Osteoblast (primary cell): ENCODE measurements at regions not wholly inside any gene's neighbourhood (a gene's known extent, or its start where the extent isn't known, plus 50 kb on each side); places are given as distances from the start of the nearest gene placed in this dataset.

Experiments used
- DNase-seq: peaks from one replicate; pipeline ENCODE4 v3.0.0; 2011; ENCODE audit warnings: low spot score, mixed read lengths; ENCODE audit not compliant: insufficient read length; ENCODE audit errors: missing footprints
- H2AFZ ChIP-seq: 2 replicates; pipeline ENCODE4 v1.6.0; 2011; ENCODE audit warnings: mild to moderate bottlenecking, low read length
- H3K27ac ChIP-seq: 2 replicates; pipeline ENCODE4 v1.5.1; 2011; ENCODE audit warnings: mild to moderate bottlenecking, low read depth, low read length, moderate library complexity
- H3K27me3 ChIP-seq: 2 replicates; pipeline ENCODE4 v1.6.0; 2012; ENCODE audit warnings: mild to moderate bottlenecking, control low read depth, inconsistent platforms, low read length, moderate library complexity; ENCODE audit not compliant: insufficient read depth
- H3K36me3 ChIP-seq: 2 replicates; pipeline ENCODE4 v1.5.1; 2011; ENCODE audit warnings: mild to moderate bottlenecking, low read length, control low read depth, moderate library complexity; ENCODE audit not compliant: insufficient read depth
- H3K4me1 ChIP-seq: 2 replicates; pipeline ENCODE4 v1.5.1; 2011; ENCODE audit warnings: mild to moderate bottlenecking, low read length, control low read depth, moderate library complexity; ENCODE audit not compliant: insufficient read depth
- H3K4me2 ChIP-seq: 2 replicates; pipeline ENCODE4 v1.6.0; 2011; ENCODE audit warnings: mild to moderate bottlenecking, low read length; ENCODE audit not compliant: insufficient read depth
- H3K4me3 ChIP-seq: fragments of 200-600 bp; sonication (generic); 3 replicates; pipeline ENCODE4 v1.5.1; 2012; ENCODE audit warnings: mild to moderate bottlenecking, low read length, inconsistent platforms; ENCODE audit not compliant: insufficient read depth
- H3K79me2 ChIP-seq: 2 replicates; pipeline ENCODE4 v1.6.0; 2012; ENCODE audit warnings: mild to moderate bottlenecking, low read length, control low read depth, inconsistent platforms; ENCODE audit not compliant: insufficient read depth
- H3K9me3 ChIP-seq: 2 replicates; pipeline ENCODE4 v1.5.1; 2011; ENCODE audit warnings: low read depth, low read length, control low read depth
- H4K20me1 ChIP-seq: 2 replicates; pipeline ENCODE4 v1.6.0; 2012; ENCODE audit warnings: mild to moderate bottlenecking, low read length, control low read depth; ENCODE audit not compliant: insufficient read depth
- TF ChIP-seq, protein P1 (sequence below): IDR thresholded peaks from 2 replicates; pipeline ENCODE4 v1.5.1; 2011; ENCODE audit warnings: mild to moderate bottlenecking, low read depth, low read length, moderate library complexity; ENCODE audit errors: extremely low read depth

DNA sequence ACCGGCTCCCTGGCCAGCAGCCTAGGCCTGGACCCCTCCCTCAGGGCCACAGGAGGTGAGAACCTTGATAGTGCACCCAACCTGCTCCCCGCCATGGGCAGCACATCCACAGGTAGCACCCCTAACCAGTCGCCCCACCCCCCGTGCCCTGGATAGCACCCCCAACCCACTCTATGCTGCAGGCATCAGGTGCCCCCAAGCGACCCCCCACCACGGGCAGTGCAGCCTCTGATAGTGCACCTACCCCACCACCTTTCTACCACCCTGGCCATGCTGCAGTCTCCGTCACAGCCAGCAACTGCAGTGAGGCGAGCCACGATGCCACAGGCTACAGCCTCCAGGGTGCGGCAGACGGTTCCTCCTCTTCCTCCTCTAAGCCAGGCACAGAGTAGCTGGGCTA lies 55.6 kb downstream of the SOWAHC start:
- no peak for DNase-seq
- H3K9me3 ChIP-seq: no peaks in the 10 kb centered on the region

DNA sequence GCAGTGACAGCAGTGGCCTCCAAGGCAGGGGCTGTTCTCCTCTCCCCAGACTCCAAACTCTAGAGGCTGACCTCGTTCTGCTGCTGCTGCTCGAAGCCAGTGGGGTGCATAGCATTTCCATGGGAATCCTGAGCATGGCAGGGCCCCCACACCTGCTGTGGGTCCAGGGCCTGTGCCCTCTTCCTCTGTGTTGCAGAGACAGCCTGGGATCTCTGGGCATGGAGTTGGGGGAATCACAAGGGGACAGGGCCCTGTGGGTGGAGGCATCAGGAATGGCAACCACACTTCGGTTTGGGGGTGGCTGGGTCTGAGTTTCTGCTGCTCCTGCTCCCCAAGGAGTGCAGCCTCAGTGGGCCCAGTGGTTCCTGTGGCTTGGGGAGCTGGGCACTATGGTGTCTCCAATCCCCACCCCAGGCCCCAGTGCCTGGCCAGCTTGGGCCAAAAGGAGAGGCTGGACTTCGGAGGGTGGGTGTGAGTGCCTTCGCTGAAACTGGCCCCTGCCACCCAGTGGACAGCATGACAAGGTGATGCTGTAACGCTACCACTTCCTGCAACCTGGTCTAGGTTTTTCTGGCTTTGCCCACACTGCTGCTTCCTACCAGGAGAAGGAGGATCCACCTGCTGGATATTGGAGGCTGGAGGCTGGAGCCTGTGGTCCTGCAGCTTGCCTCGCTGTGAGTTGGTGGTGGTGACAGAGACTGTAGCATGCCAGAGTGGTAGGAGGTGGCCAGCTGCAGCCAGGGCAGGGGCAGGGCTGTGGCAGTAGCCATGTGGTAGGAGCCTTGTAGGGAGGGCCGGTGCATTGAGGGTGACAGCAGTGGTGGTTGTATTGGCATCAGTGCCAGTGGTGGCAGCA lies 56.6 kb downstream of the SOWAHC start:
- Histone ChIP-seq H3K4me2 (no peak overlapping the region), H3K27me3 (peaks cover 3% of the 10 kb centered on the region), H4K20me1 (no peaks in the 10 kb centered on the region), H3K79me2 (no peaks in the 10 kb centered on the region), H3K4me1 (no peaks in the 10 kb centered on the region), H3K4me3 (no peak overlapping the region), H2AFZ (no peak overlapping the region), H3K27ac (no peak overlapping the region), H3K9me3 (no peaks in the 10 kb centered on the region), H3K36me3 (no peaks in the 10 kb centered on the region)
- no peak for DNase-seq
- TF ChIP-seq, protein P1, sequence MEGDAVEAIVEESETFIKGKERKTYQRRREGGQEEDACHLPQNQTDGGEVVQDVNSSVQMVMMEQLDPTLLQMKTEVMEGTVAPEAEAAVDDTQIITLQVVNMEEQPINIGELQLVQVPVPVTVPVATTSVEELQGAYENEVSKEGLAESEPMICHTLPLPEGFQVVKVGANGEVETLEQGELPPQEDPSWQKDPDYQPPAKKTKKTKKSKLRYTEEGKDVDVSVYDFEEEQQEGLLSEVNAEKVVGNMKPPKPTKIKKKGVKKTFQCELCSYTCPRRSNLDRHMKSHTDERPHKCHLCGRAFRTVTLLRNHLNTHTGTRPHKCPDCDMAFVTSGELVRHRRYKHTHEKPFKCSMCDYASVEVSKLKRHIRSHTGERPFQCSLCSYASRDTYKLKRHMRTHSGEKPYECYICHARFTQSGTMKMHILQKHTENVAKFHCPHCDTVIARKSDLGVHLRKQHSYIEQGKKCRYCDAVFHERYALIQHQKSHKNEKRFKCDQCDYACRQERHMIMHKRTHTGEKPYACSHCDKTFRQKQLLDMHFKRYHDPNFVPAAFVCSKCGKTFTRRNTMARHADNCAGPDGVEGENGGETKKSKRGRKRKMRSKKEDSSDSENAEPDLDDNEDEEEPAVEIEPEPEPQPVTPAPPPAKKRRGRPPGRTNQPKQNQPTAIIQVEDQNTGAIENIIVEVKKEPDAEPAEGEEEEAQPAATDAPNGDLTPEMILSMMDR: no peak

More for the DNA sequence above, 55.6 kb downstream of the SOWAHC start:
- Histone ChIP-seq H3K4me1 (no peaks in the 10 kb centered on the region), H3K36me3 (no peaks in the 10 kb centered on the region), H3K79me2 (no peaks in the 10 kb centered on the region), H3K4me3 (no peak overlapping the region), H2AFZ (no peak overlapping the region), H3K27me3 (no peaks in the 10 kb centered on the region), H4K20me1 (no peaks in the 10 kb centered on the region), H3K4me2 (no peak overlapping the region), H3K27ac (no peak overlapping the region)
- TF ChIP-seq, protein P1: no peak

DNA sequence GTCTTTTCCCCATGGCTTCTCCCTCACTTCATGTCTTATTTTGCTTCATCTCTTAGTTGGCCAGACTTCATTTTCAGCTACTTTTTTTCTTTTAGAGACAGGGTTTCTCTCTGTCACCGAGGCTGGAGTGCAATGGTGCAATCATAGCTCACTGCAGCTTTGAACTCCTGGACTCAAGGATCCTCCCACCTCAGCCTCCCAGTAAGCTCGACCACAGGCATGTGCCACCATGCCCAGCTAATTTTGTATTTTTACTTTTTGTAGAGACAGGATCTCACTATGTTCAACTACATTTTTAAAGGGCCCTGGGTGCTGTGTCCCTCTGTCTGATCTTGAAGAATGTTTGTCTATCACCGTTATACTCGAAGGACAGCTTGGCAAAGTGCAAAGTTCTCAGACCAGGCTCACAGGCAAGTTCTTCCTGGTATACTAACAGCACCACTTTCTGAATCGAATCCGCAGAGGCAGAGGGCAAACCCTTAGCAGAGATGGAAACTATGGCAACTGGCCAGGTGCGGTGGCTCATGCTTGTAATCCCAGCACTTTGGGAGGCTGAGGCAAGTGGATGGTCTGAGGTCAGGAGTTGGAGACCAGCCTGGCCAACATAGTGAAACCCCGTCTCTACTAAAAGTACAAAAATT lies 60.9 kb downstream of the SOWAHC start:
- TF ChIP-seq, protein P1: no peak
- no peaks in the 10 kb centered on the region for H3K79me2 ChIP-seq
- H3K4me1 ChIP-seq: no peaks in the 10 kb centered on the region
- H3K4me3 ChIP-seq: no peak overlapping the region
- peaks cover 21% of the 10 kb centered on the region for H3K27me3 ChIP-seq
- no peak overlapping the region for H3K27ac ChIP-seq
- no peak overlapping the region for H2AFZ ChIP-seq
- no peaks in the 10 kb centered on the region for H4K20me1 ChIP-seq
- no peak overlapping the region for H3K4me2 ChIP-seq
- no peaks in the 10 kb centered on the region for H3K9me3 ChIP-seq
- no peaks in the 10 kb centered on the region for H3K36me3 ChIP-seq
- no peak for DNase-seq

DNA sequence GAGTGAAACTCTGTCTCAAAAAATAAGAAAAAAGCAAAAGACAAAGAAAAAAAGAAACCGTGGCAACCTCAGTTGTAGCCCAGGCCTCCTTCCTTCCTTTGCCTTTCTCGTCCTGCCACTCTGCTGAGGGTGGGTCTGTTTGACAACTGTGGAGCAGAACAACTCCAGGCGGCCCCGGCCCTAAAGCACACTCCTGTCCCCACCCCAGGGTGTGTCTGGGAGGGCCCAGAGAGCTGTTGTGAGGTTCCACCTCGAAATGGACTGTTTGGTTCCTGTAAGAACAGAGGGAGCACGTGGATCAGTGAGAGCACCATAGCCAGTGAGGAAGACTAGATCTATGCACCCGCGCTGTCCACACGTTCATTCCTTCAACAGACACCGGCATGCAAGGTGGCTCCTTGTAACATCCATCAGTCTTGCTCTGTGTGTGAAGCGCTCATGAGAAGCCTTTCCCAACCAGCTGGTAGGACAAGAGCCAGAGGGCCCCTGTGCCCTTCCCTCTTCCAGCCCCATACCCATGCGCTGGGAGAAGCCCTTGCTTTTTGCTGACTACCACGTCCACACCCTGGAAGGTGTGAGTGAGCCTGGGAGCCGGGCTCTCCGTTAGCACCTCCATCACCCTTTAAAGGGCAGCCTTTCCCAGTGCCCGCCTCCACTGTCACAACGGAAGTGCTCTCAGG lies 61.6 kb downstream of the SOWAHC start:
- DNase-seq: peak; percentile 44
- Histone ChIP-seq H3K4me2 (no peak overlapping the region), H3K4me1 (no peaks in the 10 kb centered on the region), H3K9me3 (no peaks in the 10 kb centered on the region), H3K27me3 (peaks cover 21% of the 10 kb centered on the region), H3K4me3 (no peak overlapping the region), H3K27ac (no peak overlapping the region), H3K36me3 (no peaks in the 10 kb centered on the region), H3K79me2 (no peaks in the 10 kb centered on the region), H2AFZ (no peak overlapping the region), H4K20me1 (no peaks in the 10 kb centered on the region)
- TF ChIP-seq, protein P1: no peak
